GM23338 (cell line): ENCODE measurements at regions not wholly inside any gene's neighbourhood (a gene's known extent, or its start where the extent isn't known, plus 50 kb on each side); places are given as distances from the start of the nearest gene placed in this dataset.

ENCODE experiments used
- CTCF ChIP-seq, 2 experiments: fragments of 200-600 bp in 1 of 2; sonication (generic) in 1 of 2; conservative IDR thresholded peaks; 2 replicates each; pipeline versions ENCODE4 v1.5.1 to v1.6.1; 2016 to 2017; ENCODE audit warnings: antibody characterized with exemption in 2 of 2, low read depth in 2 of 2, mild to moderate bottlenecking in 2 of 2, moderate library complexity in 1 of 2
- POLR2AphosphoS5 ChIP-seq: IDR thresholded peaks from 2 replicates; pipeline ENCODE4 v1.6.1; 2016; ENCODE audit warnings: antibody characterized with exemption, low read depth

- TF ChIP-seq CTCF (conservative IDR thresholded peaks at IDR 0.05; ENCODE audit: low read depth in 2 of 2): no peak
- TF ChIP-seq POLR2AphosphoS5: no peak
Measured at GRCh38 chr1:55544826-55545225, 329.7 kb upstream of the USP24 start.
